Chondrocyte (in vitro differentiated cells): ENCODE measurements at regions not wholly inside any gene's neighbourhood (a gene's known extent, or its start where the extent isn't known, plus 50 kb on each side); places are given as distances from the start of the nearest gene placed in this dataset.

Experiments used
- DNase-seq: peaks from one replicate; pipeline ENCODE4 v3.0.0; 2021; ENCODE audit warnings: mixed read lengths, low spot score
- H3K27ac Mint-ChIP-seq: one replicate; pipeline ENCODE4 v1.8.0; 2021; ENCODE audit warnings: mild to moderate bottlenecking, moderate library complexity, mixed read lengths; ENCODE audit not compliant: unreplicated experiment
- H3K27me3 Mint-ChIP-seq: 2 replicates; pipeline ENCODE4 v1.8.0; 2021; ENCODE audit warnings: low read depth, mixed read lengths
- H3K36me3 Mint-ChIP-seq: 2 replicates; pipeline ENCODE4 v1.8.0; 2021; ENCODE audit warnings: low read depth, mixed read lengths
- H3K4me1 Mint-ChIP-seq: 2 replicates; pipeline ENCODE4 v1.8.0; 2021; ENCODE audit warnings: low read depth, mild to moderate bottlenecking, mixed read lengths
- H3K4me3 Mint-ChIP-seq: one replicate; pipeline ENCODE4 v1.8.0; 2021; ENCODE audit warnings: mild to moderate bottlenecking, moderate library complexity, mixed read lengths; ENCODE audit not compliant: unreplicated experiment
- H3K9me3 Mint-ChIP-seq: 2 replicates; pipeline ENCODE4 v1.8.0; 2021; ENCODE audit warnings: low read depth, mixed read lengths
- TF ChIP-seq, protein P1 (sequence below): fragments of 200-600 bp; sonication (generic); IDR thresholded peaks from 2 replicates; pipeline ENCODE4 v1.5.0; 2021; ENCODE audit warnings: antibody characterized with exemption, mild to moderate bottlenecking, moderate library complexity

DNA sequence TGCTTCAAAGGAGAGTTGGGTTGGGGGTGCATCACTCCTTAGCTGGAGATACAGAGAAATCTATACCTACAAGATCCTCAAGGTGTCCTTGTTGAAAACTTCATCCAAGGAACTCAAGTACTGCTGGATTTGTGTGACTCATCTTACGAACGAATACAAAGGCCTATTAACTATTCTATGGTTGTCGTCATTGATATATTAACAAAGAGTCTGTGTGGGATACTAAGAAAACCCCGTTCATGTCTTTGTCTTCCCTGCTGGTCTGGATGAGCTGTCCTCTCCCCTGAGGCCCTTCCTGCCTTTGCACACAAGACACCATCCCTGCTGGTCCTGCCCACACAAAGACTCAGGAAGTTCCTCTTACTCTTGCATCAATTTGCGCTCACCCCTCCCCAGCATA, 54.9 kb upstream of the IRF2 start:
- H3K4me3 Mint-ChIP-seq: no peak overlapping the region
- peaks cover 7% of the 10 kb centered on the region for H3K4me1 Mint-ChIP-seq
- TF ChIP-seq, protein P1, sequence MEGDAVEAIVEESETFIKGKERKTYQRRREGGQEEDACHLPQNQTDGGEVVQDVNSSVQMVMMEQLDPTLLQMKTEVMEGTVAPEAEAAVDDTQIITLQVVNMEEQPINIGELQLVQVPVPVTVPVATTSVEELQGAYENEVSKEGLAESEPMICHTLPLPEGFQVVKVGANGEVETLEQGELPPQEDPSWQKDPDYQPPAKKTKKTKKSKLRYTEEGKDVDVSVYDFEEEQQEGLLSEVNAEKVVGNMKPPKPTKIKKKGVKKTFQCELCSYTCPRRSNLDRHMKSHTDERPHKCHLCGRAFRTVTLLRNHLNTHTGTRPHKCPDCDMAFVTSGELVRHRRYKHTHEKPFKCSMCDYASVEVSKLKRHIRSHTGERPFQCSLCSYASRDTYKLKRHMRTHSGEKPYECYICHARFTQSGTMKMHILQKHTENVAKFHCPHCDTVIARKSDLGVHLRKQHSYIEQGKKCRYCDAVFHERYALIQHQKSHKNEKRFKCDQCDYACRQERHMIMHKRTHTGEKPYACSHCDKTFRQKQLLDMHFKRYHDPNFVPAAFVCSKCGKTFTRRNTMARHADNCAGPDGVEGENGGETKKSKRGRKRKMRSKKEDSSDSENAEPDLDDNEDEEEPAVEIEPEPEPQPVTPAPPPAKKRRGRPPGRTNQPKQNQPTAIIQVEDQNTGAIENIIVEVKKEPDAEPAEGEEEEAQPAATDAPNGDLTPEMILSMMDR: no peak
- H3K27ac Mint-ChIP-seq: no peak overlapping the region
- H3K36me3 Mint-ChIP-seq: peaks cover 9% of the 10 kb centered on the region
- H3K9me3 Mint-ChIP-seq: peaks cover 16% of the 10 kb centered on the region
- no peaks in the 10 kb centered on the region for H3K27me3 Mint-ChIP-seq
- no peak for DNase-seq

DNA sequence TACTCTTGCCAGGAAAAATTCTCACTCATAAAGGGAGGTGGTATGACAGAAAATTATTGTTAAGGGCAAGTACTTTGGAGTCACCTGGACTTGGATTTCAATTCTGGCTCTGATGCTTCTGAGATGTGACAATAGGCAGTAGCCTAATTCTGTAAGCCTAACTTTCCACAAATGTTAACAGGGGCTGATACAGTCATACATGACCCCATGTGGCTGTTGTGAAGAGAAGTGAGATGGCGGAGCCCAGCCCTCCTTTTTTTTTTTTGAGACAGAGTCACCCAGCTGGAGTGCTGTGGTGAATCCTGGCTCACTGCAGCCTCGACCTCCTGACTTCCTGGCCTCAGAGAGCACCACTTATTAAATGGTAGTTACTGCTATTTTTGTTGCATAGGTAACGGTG, 54.4 kb upstream of the IRF2 start:
- TF ChIP-seq, protein P1: no peak
- DNase-seq: no peak
- Mint-ChIP-seq H3K27ac (no peak overlapping the region), H3K36me3 (peaks cover 9% of the 10 kb centered on the region), H3K4me3 (no peak overlapping the region), H3K9me3 (peaks cover 22% of the 10 kb centered on the region), H3K27me3 (no peaks in the 10 kb centered on the region), H3K4me1 (peaks cover 6% of the 10 kb centered on the region)

DNA sequence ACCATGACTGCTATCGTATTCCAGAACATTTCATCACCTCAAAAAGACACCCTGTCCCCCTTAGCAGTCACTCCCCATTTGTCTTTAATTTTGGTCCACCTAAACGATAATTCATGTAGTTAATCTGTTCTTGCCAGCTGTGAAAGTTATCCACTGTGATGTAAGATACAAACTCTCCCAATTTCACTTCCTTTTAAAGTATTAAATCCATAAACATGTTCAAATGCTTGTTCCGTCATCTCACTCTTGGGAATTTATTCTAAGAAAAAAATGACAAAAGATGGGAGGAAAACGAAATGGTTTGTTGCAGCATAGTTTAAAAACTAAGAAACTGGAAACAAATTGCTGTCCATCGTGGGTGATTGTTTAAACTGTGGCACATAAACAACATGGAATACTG, 53.7 kb upstream of the IRF2 start:
- H3K27me3 Mint-ChIP-seq: no peaks in the 10 kb centered on the region
- no peak overlapping the region for H3K27ac Mint-ChIP-seq
- H3K9me3 Mint-ChIP-seq: peaks cover 26% of the 10 kb centered on the region
- peaks cover 9% of the 10 kb centered on the region for H3K36me3 Mint-ChIP-seq
- no peaks in the 10 kb centered on the region for H3K4me1 Mint-ChIP-seq
- TF ChIP-seq, protein P1: no peak
- H3K4me3 Mint-ChIP-seq: no peak overlapping the region
- no peak for DNase-seq

DNA sequence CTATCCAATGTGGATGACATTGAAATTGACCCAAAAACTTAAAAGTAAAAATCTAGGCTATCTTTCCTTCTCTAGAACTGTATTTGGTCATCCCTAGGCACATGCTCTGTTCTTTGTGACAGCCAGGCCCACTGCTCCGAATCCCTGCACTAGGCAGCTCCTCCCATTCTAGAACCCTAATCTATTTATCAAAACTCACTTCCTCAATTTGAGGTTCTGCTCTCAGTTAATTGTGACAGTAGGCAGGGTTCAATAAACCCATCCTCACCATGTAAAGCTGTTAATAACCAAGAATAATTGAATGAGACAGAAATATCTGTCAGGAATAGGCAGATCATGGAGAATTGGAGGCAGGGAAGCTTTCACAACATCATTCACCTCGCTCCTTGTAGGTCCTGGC, 51.9 kb upstream of the IRF2 start:
- no peak for DNase-seq
- Mint-ChIP-seq H3K4me1 (no peaks in the 10 kb centered on the region), H3K27ac (no peak overlapping the region), H3K9me3 (peaks cover 26% of the 10 kb centered on the region), H3K36me3 (peaks cover 9% of the 10 kb centered on the region), H3K27me3 (no peaks in the 10 kb centered on the region), H3K4me3 (no peak overlapping the region)
- TF ChIP-seq, protein P1: no peak
